Choroid plexus epithelial cell (primary cell): ENCODE measurements at regions not wholly inside any gene's neighbourhood (a gene's known extent, or its start where the extent isn't known, plus 50 kb on each side); places are given as distances from the start of the nearest gene placed in this dataset.
A peak's percentile ranks its signal among the peaks of the same experiment; 100 is the strongest.
"Not testable (repeated sequence)": the region's sequence is repeated elsewhere in the genome, so short reads cannot be mapped to it uniquely, and the experiment has no call there.

Experiments
- DNase-seq: peaks from one replicate; pipeline ENCODE4 v3.0.0-alpha.2; 2010; ENCODE audit warnings: low read depth
- H3K4me3 ChIP-seq: 2 replicates; pipeline ENCODE4 v1.5.1; 2011; ENCODE audit warnings: low read depth, mild to moderate bottlenecking, control low read depth, low read length, moderate library complexity
- TF ChIP-seq, protein P1 (sequence below): conservative IDR thresholded peaks from 2 replicates; pipeline ENCODE4 v1.5.1; 2011; ENCODE audit warnings: low read depth, mild to moderate bottlenecking, control low read depth, inconsistent platforms, low read length, moderate library complexity

GRCh38 chr11:46212720-46213119 lies 64.7 kb upstream of the CREB3L1 start:
- H3K4me3 ChIP-seq: no peak overlapping the region
- no peak for DNase-seq
- TF ChIP-seq, protein P1, sequence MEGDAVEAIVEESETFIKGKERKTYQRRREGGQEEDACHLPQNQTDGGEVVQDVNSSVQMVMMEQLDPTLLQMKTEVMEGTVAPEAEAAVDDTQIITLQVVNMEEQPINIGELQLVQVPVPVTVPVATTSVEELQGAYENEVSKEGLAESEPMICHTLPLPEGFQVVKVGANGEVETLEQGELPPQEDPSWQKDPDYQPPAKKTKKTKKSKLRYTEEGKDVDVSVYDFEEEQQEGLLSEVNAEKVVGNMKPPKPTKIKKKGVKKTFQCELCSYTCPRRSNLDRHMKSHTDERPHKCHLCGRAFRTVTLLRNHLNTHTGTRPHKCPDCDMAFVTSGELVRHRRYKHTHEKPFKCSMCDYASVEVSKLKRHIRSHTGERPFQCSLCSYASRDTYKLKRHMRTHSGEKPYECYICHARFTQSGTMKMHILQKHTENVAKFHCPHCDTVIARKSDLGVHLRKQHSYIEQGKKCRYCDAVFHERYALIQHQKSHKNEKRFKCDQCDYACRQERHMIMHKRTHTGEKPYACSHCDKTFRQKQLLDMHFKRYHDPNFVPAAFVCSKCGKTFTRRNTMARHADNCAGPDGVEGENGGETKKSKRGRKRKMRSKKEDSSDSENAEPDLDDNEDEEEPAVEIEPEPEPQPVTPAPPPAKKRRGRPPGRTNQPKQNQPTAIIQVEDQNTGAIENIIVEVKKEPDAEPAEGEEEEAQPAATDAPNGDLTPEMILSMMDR: no peak

GRCh38 chr11:46210856-46211255 lies 66.6 kb upstream of the CREB3L1 start:
- no peak for DNase-seq
- TF ChIP-seq, protein P1: no peak
- no peak overlapping the region for H3K4me3 ChIP-seq

GRCh38 chr11:46210133-46210636 lies 67.3 kb upstream of the CREB3L1 start:
- H3K4me3 ChIP-seq: no peak overlapping the region
- TF ChIP-seq, protein P1: no peak
- peak; percentile 87 for DNase-seq

GRCh38 chr11:46209624-46210023 lies 67.8 kb upstream of the CREB3L1 start:
- DNase-seq, H3K4me3 ChIP-seq: not testable (repeated sequence)

GRCh38 chr11:46208803-46209202 lies 68.7 kb upstream of the CREB3L1 start:
- no peak overlapping the region for H3K4me3 ChIP-seq
- no peak for DNase-seq
- TF ChIP-seq, protein P1: no peak

GRCh38 chr11:46207270-46207669 lies 70.2 kb upstream of the CREB3L1 start:
- no peak overlapping the region for H3K4me3 ChIP-seq
- peak; percentile 14 for DNase-seq
- TF ChIP-seq, protein P1: no peak

DNA sequence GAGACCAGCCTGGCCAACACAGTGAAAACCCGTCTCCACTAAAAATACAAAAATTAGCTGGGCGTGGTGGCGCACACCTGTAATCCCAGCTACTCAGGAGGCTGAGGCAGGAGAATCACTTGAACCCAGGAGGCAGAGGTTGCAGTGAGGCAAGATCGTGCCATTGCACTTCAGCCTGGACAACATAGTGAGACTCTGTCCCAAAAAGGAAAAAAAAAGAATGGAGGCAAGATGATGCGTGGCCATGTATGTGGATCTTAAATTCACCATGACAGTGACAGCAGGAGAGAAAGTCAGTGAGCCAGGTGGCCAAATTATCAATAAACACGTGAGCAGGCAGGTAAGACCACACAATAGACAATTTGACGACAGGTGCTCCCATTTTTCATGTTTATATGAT lies 73.0 kb upstream of the CREB3L1 start:
- H3K4me3 ChIP-seq, DNase-seq: not testable (repeated sequence)

DNA sequence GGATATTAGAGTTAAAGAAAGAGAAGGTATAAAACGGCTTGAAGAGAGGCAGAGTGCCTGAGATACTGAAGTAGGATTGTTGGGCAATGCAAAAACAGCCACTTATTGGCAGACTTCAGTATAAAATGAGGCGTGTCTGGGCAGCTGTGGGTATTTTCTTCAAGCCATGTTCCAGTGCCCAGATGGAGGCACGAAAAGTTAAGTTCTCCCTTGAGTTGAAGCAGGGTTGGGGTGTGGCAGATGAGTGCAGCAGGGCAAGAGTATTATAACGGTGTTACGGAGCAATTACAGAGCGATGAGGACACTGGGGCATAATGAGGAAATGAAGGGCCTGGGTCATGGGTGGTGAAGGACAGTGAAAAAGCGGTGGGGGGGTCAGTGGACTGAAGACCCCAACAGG lies 73.7 kb upstream of the CREB3L1 start:
- DNase-seq: no peak
- no peak overlapping the region for H3K4me3 ChIP-seq
- TF ChIP-seq, protein P1: no peak
